Endothelial cell of umbilical vein (primary cell): ENCODE measurements at regions not wholly inside any gene's neighbourhood (a gene's known extent, or its start where the extent isn't known, plus 50 kb on each side); places are given as distances from the start of the nearest gene placed in this dataset.

Source experiments
- EZH2 ChIP-seq: IDR thresholded peaks from 2 replicates; pipeline ENCODE4 v1.6.1; 2012; ENCODE audit warnings: borderline replicate concordance, low read depth, mild to moderate bottlenecking, moderate library complexity, low read length, inconsistent platforms; ENCODE audit not compliant: severe bottlenecking
- POLR2A ChIP-seq: IDR thresholded peaks from 2 replicates; pipeline ENCODE4 v1.6.1; 2012; ENCODE audit warnings: low read depth, mild to moderate bottlenecking, control low read depth, low read length
- POLR2AphosphoS5 ChIP-seq: IDR thresholded peaks from 2 replicates; pipeline ENCODE4 v1.6.1; 2012; ENCODE audit warnings: low read depth, mild to moderate bottlenecking, control low read depth, low read length, moderate library complexity; ENCODE audit not compliant: insufficient read depth
- TF ChIP-seq, protein P1 (sequence below), 2 donors: IDR thresholded peaks; 1 replicate in 1 of 2; 2 replicates in 1 of 2; pipeline ENCODE4 v1.5.1; 2011; ENCODE audit warnings: low read length in 2 of 2, mild to moderate bottlenecking in 2 of 2, moderate library complexity in 2 of 2, control low read depth in 1 of 2, inconsistent platforms in 1 of 2, low read depth in 1 of 2; ENCODE audit not compliant: insufficient read depth in 1 of 2; ENCODE audit errors: extremely low read depth in 1 of 2

DNA sequence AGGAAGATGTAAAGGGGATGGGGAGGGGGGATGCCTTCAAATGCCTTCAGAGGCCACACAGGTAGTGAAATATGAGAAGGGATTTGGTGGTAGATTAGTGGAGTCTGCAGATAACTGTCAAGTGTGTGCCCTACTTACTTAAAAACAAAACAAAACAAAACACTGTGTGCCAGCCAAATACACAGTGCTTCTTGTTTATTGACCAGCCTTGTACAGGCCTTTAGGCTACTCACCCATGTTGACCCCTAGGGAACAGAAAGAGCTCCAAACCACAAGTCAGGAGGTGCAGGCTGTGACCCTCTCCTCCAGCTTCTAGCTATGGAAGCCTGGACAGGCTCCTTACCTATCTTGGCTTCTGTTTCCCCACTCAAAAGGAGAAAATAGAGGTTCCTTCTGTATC is 562.0 kb downstream of the ETNK1 start:
- TF ChIP-seq, protein P1, sequence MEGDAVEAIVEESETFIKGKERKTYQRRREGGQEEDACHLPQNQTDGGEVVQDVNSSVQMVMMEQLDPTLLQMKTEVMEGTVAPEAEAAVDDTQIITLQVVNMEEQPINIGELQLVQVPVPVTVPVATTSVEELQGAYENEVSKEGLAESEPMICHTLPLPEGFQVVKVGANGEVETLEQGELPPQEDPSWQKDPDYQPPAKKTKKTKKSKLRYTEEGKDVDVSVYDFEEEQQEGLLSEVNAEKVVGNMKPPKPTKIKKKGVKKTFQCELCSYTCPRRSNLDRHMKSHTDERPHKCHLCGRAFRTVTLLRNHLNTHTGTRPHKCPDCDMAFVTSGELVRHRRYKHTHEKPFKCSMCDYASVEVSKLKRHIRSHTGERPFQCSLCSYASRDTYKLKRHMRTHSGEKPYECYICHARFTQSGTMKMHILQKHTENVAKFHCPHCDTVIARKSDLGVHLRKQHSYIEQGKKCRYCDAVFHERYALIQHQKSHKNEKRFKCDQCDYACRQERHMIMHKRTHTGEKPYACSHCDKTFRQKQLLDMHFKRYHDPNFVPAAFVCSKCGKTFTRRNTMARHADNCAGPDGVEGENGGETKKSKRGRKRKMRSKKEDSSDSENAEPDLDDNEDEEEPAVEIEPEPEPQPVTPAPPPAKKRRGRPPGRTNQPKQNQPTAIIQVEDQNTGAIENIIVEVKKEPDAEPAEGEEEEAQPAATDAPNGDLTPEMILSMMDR (IDR thresholded peaks at IDR 0.05; ENCODE audit: extremely low read depth in 1 of 2, insufficient read depth in 1 of 2, low read depth in 1 of 2, low read length in 2 of 2): no peak
- no peak for TF ChIP-seq POLR2A
- no peak for TF ChIP-seq POLR2AphosphoS5
- TF ChIP-seq EZH2: no peak
